NCI-H446 treated with DMSO at 0.1 percent for 48 hours (cell line): ENCODE measurements at regions not wholly inside any gene's neighbourhood (a gene's known extent, or its start where the extent isn't known, plus 50 kb on each side); places are given as distances from the start of the nearest gene placed in this dataset.

Experiments
- DNase-seq: peaks from one replicate; lab custom pipeline; 2025; lab: John Stamatoyannopoulos, UW

DNA sequence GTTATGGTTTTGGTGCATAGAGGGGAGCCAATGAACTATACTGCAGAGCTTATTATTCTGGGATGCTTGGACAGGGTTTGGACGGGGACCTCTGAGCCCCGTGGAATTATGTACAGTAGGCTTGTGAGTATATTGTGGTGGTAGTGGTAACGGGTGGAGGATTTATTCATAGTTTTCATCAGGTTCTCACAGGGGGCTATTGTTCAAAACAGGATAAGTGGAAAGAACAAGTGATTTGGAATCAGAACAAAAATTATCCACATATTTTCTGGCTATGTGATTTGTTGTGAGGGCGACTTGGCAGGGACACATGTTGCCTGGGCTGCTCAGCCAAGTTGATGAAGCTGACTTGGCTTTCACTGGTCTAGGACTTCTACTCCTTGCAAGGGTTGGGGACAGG, 64.6 kb upstream of the ELOVL5 start:
- no peak for DNase-seq

DNA sequence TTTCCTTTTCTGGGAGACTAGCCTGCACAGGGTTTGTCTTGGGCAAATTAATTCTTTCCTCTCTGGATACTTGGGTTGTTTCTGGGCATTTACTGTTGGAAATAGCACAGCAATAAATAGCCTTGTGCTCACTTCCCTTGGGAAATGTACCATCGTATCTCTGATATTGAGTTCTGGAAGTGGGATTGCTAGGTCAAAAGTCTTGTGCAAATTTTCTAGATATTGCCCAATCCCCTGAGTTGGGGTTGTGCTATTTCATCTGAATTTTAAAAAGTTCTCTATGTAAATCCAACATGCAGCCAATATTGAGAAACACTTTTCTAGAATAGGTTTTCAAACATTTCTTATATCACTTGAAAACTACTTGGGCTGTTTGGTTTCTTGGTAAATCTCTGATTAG, 64.0 kb upstream of the ELOVL5 start:
- DNase-seq: no peak

DNA sequence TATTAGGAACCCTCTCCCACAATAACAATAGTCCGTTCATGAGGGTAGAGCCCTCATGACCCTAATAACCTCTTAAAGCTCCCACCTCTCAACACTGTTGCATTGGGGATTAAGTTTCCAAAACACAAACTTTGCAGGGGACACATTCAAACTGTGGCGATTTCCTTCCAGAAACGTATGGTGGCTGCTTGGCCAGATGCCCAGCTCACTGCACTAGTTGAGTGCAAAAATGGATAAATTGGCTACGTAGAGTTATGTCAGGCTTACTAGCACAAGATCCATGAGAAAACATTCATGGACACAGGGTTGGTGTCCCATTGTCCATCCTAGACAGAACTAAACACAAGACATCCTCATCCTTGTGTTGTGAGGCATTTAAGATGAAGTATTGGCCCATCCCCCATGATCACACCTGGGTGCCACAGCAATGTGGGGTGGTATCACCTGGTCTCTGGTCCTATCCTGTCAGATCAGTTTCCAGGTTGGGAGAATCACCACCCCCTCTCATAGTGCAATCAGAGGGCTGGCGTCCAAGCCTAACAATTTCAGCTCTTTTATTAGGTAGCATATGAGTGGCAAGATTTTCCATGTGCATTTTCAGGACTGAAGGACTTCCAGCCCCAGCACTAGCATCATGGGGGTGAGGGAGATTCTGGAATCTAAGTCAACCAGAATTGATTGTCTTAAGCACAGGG, 63.4 kb upstream of the ELOVL5 start:
- DNase-seq: peak; percentile 3

DNA sequence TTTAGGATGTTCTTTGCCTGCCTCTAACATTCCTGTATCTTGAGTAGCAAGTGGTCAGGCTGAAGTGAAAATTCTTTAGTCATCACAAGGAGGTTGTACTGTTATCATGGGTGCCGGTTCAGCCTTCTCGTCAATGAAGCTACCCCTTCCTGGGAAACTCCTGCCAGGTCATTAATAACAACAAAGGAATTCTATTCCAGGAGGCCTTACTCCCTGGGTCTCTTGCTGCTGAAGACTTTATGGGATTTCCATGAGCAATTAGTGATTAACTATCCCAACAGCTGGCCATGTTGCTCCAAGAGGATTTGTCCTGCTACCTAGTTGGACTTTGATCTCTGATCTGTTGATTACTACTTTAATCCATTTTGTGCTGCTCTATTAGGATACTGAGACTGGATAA, 62.7 kb upstream of the ELOVL5 start:
- no peak for DNase-seq

DNA sequence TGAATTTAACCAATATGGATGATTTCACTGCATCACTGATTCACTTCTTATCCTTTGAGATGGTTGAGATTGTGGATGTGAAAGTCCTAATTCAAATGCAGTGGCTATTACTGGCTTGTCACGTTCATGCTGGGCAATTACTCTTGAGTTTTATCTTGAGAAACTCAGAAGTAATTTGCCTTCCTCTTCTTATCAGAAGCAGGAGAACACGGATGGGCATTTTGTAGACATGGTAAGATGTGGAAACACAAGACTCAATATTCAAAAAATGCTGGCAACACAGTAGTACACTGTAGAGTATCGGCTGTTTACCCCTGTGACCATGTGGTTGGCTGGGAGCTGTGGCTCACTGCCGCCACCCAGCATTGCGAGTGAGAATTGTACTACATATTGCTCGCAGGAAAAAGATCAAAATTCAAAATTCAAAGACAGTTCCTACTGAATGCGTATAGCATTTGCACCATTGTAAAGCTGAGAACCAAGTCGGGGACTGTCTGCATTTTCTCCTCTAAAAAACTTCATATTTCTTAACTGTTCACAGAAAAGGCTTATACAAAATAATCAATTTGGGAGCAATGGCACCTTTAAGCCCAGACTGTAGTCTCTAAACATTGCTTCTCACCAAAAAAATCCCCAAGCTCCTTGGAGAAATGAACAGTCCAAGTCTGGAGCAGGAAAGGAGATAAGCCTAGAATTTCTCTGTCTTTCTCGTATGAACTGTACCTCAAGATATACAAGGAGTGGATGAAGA, 61.9 kb upstream of the ELOVL5 start:
- no peak for DNase-seq

DNA sequence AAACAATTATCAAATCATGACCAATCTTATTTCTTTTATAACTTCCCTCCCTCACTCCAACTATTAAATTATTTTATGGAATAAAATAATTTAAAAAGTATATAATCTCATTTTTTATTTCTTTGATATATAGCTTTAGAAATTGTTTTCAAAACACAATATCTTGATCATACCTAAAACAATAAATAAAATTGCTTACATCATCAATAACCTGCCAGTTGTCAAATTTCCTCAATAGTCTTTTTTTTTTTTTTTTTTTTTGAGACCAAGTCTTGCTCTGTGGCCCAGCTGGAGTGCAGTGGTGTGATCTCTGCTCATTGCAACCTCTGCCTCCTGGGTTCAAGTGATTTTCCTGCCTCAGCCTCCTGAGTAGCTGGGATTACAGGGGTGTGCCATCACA, 60.1 kb upstream of the ELOVL5 start:
- DNase-seq: no peak

DNA sequence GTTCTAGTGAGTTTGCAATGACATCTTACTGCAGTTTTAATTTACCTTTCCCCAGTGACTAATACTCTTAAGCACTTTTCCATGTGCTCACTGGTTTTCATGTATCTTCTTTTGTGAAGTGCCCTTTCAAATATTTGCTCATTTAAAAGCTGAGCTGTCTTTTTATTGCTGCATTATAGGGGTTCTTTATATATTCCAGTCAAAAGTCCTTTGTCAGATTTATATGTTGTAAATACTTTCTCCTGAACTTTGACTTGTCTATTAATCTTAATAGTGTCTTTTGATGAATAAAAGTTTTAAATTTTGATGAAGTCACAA, 50.2 kb upstream of the ELOVL5 start:
- no peak for DNase-seq

DNA sequence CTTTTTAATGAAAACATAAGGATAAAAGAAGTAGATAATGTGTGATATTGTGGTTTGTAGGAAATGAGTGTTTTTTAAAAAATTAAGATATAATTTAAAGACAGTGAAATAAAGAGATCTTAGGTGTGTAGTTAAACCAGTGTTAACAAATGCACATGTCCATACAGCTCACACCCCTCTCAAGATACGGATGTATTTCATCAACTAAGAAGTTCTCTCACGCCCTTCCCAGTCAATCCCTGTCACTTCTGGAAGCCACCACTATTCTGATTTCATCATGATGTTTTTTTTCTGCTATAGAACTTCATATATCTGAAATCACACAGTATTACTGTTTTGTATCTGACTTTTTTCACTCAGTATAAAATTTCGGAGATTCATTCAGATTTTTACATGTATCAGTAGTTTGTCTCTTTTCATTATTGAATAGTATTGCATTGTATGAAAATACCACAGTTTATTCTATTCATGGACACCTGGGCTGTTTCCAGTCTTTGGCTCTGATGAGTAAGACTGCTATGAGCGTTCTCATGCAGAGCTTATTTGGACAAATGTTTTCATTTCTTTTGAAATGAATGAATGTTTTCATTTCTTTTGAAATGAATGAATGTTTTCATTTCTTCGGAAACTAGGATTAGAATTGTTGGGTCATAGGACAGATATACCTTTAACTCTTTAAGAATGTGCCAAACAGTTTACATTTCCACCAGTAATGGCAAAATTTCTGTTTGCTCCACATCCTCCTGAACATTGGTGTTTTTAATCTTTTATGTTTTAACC, 49.7 kb upstream of the ELOVL5 start:
- DNase-seq: no peak
